SK-N-SH treated with all-trans-retinoic acid at 6 μM for 48 hours (cell line): ENCODE measurements at regions not wholly inside any gene's neighbourhood (a gene's known extent, or its start where the extent isn't known, plus 50 kb on each side); places are given as distances from the start of the nearest gene placed in this dataset.

Experiments
- ARNTL ChIP-seq: fragments of 450-650 bp; formaldehyde crosslinking; IDR thresholded peaks from 2 replicates; pipeline ENCODE4 v1.5.0; 2020; ENCODE audit warnings: low read depth, mild to moderate bottlenecking, moderate library complexity, borderline replicate concordance
- CSDC2 ChIP-seq: fragments of 250-450 bp; sonication (Bioruptor Pico); IDR thresholded peaks from 2 replicates; pipeline ENCODE4 v1.5.0; 2020; ENCODE audit warnings: mild to moderate bottlenecking, moderate library complexity
- ESRRG ChIP-seq: fragments of 250-450 bp; sonication (Bioruptor Pico); IDR thresholded peaks from 2 replicates; pipeline ENCODE4 v1.6.1; 2021; ENCODE audit warnings: mild to moderate bottlenecking
- OSR1 ChIP-seq: fragments of 250-450 bp; sonication (Bioruptor Pico); IDR thresholded peaks from 2 replicates; pipeline ENCODE4 v1.8.0; 2022; ENCODE audit warnings: moderate library complexity, mild to moderate bottlenecking, inconsistent platforms
- PATZ1 ChIP-seq: fragments of 250-450 bp; sonication (Bioruptor Pico); IDR thresholded peaks from 2 replicates; pipeline ENCODE4 v1.8.0; 2020; ENCODE audit warnings: mild to moderate bottlenecking, moderate library complexity, borderline replicate concordance
- ZFP30 ChIP-seq: fragments of 450-650 bp; formaldehyde crosslinking; IDR thresholded peaks from 2 replicates; pipeline ENCODE4 v1.5.0; 2022; ENCODE audit warnings: mild to moderate bottlenecking, moderate library complexity
- ZNF8 ChIP-seq: fragments of 450-650 bp; formaldehyde crosslinking; IDR thresholded peaks from 2 replicates; pipeline ENCODE4 v1.5.0; 2020; ENCODE audit warnings: mild to moderate bottlenecking, moderate library complexity

GRCh38 chr13:106133025-106133424 is 402.4 kb downstream of the EFNB2 start:
- TF ChIP-seq CSDC2 (CRISPR knock-in tag) (no peak), ARNTL (no peak), ZFP30 (no peak), ZNF8 (no peak), OSR1 (CRISPR knock-in tag) (no peak), ESRRG (CRISPR knock-in tag) (no peak), PATZ1 (CRISPR knock-in tag) (no peak)
